K562 (cell line): ENCODE measurements at regions not wholly inside any gene's neighbourhood (a gene's known extent, or its start where the extent isn't known, plus 50 kb on each side); places are given as distances from the start of the nearest gene placed in this dataset.

ENCODE experiments used
- BRCA1 ChIP-seq, 2 experiments: fragments of 450-650 bp in 1 of 2; sonication (generic) in 1 of 2; formaldehyde crosslinking in 1 of 2; IDR thresholded peaks; 2 replicates each; pipeline versions ENCODE4 v1.5.0 to v1.6.1; 2017 to 2020; ENCODE audit warnings: mild to moderate bottlenecking in 1 of 2, missing genetic modification reagents in 1 of 2
- CTCF ChIP-seq, 3 experiments: IDR thresholded peaks in 2 of 3; conservative IDR thresholded peaks in 1 of 3; 2 replicates each; pipeline ENCODE4 v1.5.1; 2011 to 2012; ENCODE audit warnings: low read length in 3 of 3, mild to moderate bottlenecking in 3 of 3, control low read depth in 2 of 3, improper control_type of control experiment in 1 of 3, inconsistent platforms in 1 of 3, low read depth in 1 of 3, mixed read lengths in 1 of 3, moderate library complexity in 1 of 3; ENCODE audit not compliant: insufficient read depth in 2 of 3
- EP300 ChIP-seq: IDR thresholded peaks from 2 replicates; pipeline ENCODE4 v1.6.1; 2012; ENCODE audit warnings: low read length, improper control_type of control experiment
- HMG20A ChIP-seq: fragments of 450-650 bp; formaldehyde crosslinking; conservative IDR thresholded peaks from 2 replicates; pipeline ENCODE4 v1.4.0; 2020; ENCODE audit warnings: mild to moderate bottlenecking, mixed read lengths
- RAD21 ChIP-seq, 2 experiments: fragments of 250-450 bp in 1 of 2; fragments of 450-650 bp in 1 of 2; sonication (Bioruptor Pico) in 1 of 2; formaldehyde crosslinking in 1 of 2; IDR thresholded peaks in 1 of 2; conservative IDR thresholded peaks in 1 of 2; 2 replicates each; pipeline versions ENCODE4 v1.4.0 to v1.8.0; 2020 to 2022; ENCODE audit warnings: mild to moderate bottlenecking in 2 of 2, moderate library complexity in 1 of 2
- SMARCC2 ChIP-seq: fragments of 450-650 bp; IDR thresholded peaks from 2 replicates; pipeline ENCODE4 v1.6.1; 2017; ENCODE audit warnings: antibody characterized with exemption, moderate library complexity, mild to moderate bottlenecking, low read depth

- TF ChIP-seq BRCA1 (IDR thresholded peaks at IDR 0.05) (no peak), BRCA1 (CRISPR knock-in tag; IDR thresholded peaks at IDR 0.05) (no peak), SMARCC2 (no peak), EP300 (no peak), RAD21 (CRISPR knock-in tag; conservative IDR thresholded peaks at IDR 0.05 in 1 of 2, IDR thresholded peaks at IDR 0.05 in 1 of 2) (no peak), CTCF (IDR thresholded peaks at IDR 0.05 in 2 of 3, conservative IDR thresholded peaks at IDR 0.05 in 1 of 3; ENCODE audit: insufficient read depth in 2 of 3, low read depth in 1 of 3, low read length in 3 of 3) (no peak), HMG20A (CRISPR knock-in tag) (no peak)
Measured at GRCh38 chr2:12501469-12502158, 215.1 kb upstream of the TRIB2 start.
